ENCODE measurements at regions not wholly inside any gene's neighbourhood (a gene's known extent, or its start where the extent isn't known, plus 50 kb on each side); places are given as distances from the start of the nearest gene placed in this dataset.

- ChIA-PET CTCF (no interaction called here), SMC1A (ENCODE audit: uncharacterized antibody, unreplicated experiment) (no interaction called here), POLR2A (no interaction called here), RAD21 (ENCODE audit: unreplicated experiment) (no interaction called here)
- WGBS (ENCODE audit: insufficient coverage, insufficient replicate concordance, low lambda C conversion rate, missing lambda C conversion rate), result 23% methylated on average over 9 of the region's 9 CpGs
- Histone ChIP-seq H3K4me2 (ENCODE audit: control insufficient read depth, insufficient read depth) (no peak overlapping the region), H3K9ac (ENCODE audit: control insufficient read depth, insufficient read depth, low read length) (no peak overlapping the region), H4K20me1 (ENCODE audit: control insufficient read depth, insufficient read depth) (no peaks in the 10 kb centered on the region), H3K4me3 (no peak overlapping the region), H3K9me3 (replicated peaks; ENCODE audit: control insufficient read depth, insufficient read depth, low read length) (no peaks in the 10 kb centered on the region), H2AFZ (ENCODE audit: control insufficient read depth, low read depth, low read length) (no peak overlapping the region), H3K27ac (ENCODE audit: control insufficient read depth, insufficient read depth) (no peak overlapping the region), H3K27me3 (replicated peaks in 1 of 2; ENCODE audit: control insufficient read depth in 2 of 2, insufficient read depth in 2 of 2, low read length in 1 of 2) (no peaks in the 10 kb centered on the region), H3K79me2 (ENCODE audit: control insufficient read depth, insufficient read depth, low read length) (no peaks in the 10 kb centered on the region), H3K4me1 (ENCODE audit: control insufficient read depth, insufficient read depth, low read length) (no peaks in the 10 kb centered on the region), H3K36me3 (ENCODE audit: control insufficient read depth in 2 of 2, insufficient read depth in 2 of 2, low read length in 1 of 2) (no peaks in the 10 kb centered on the region)
- TF ChIP-seq WRNIP1 (IDR thresholded peaks at IDR 0.05; ENCODE audit: borderline replicate concordance, low read depth, low read length) (no peak), ZNF274 (IDR thresholded peaks at IDR 0.05; ENCODE audit: insufficient read depth, insufficient read length) (no peak), ZNF622 (IDR thresholded peaks at IDR 0.05) (no peak), SMC3 (IDR thresholded peaks at IDR 0.05; ENCODE audit: borderline replicate concordance, low read length) (no peak), SUZ12 (IDR thresholded peaks at IDR 0.05; ENCODE audit: unreplicated experiment) (no peak), SUPT20H (IDR thresholded peaks at IDR 0.05; ENCODE audit: borderline replicate concordance, control insufficient read depth, low read depth, low read length) (no peak), TCF3 (IDR thresholded peaks at IDR 0.05; ENCODE audit: borderline replicate concordance, insufficient read depth, low read depth, low read length) (no peak), BRCA1 (IDR thresholded peaks at IDR 0.05; ENCODE audit: low read depth, low read length) (no peak), PML (IDR thresholded peaks at IDR 0.05; ENCODE audit: low read length) (no peak), CBFB (IDR thresholded peaks at IDR 0.05; ENCODE audit: low read depth) (no peak), RAD51 (IDR thresholded peaks at IDR 0.05) (no peak), CBX5 (IDR thresholded peaks at IDR 0.05; ENCODE audit: low read depth) (no peak), ELK1 (IDR thresholded peaks at IDR 0.05; ENCODE audit: low read depth, low read length) (no peak)
- TF ChIP-seq, protein P1, sequence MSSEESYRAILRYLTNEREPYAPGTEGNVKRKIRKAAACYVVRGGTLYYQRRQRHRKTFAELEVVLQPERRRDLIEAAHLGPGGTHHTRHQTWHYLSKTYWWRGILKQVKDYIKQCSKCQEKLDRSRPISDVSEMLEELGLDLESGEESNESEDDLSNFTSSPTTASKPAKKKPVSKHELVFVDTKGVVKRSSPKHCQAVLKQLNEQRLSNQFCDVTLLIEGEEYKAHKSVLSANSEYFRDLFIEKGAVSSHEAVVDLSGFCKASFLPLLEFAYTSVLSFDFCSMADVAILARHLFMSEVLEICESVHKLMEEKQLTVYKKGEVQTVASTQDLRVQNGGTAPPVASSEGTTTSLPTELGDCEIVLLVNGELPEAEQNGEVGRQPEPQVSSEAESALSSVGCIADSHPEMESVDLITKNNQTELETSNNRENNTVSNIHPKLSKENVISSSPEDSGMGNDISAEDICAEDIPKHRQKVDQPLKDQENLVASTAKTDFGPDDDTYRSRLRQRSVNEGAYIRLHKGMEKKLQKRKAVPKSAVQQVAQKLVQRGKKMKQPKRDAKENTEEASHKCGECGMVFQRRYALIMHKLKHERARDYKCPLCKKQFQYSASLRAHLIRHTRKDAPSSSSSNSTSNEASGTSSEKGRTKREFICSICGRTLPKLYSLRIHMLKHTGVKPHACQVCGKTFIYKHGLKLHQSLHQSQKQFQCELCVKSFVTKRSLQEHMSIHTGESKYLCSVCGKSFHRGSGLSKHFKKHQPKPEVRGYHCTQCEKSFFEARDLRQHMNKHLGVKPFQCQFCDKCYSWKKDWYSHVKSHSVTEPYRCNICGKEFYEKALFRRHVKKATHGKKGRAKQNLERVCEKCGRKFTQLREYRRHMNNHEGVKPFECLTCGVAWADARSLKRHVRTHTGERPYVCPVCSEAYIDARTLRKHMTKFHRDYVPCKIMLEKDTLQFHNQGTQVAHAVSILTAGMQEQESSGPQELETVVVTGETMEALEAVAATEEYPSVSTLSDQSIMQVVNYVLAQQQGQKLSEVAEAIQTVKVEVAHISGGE (CRISPR knock-in tag; IDR thresholded peaks at IDR 0.05), result no peak
- ATAC-seq, result no peak
- intact Hi-C loops (cut with micrococcal nuclease; ENCODE audit: unreplicated experiment) (no loop called here), in situ Hi-C loops (cut with MboI) (no loop called here)
- no peak for DNase-seq (ENCODE audit: low read depth, low spot score)
- BruUV-seq (replicated peaks), result no TSS peak
- FAIRE-seq, result no peak
These were observed 1372.8 kb upstream of the CDH2 start for GRCh38 chr18:29549759-29550158.
